HG03378 (cell line): ENCODE measurements at regions not wholly inside any gene's neighbourhood (a gene's known extent, or its start where the extent isn't known, plus 50 kb on each side); places are given as distances from the start of the nearest gene placed in this dataset.
"Not testable (repeated sequence)": the region's sequence is repeated elsewhere in the genome, so short reads cannot be mapped to it uniquely, and the experiment has no call there.

Experiments used
- ATAC-seq: cut with Tn5 transposase; IDR thresholded peaks from one replicate; pipeline ENCODE4 v1.9.1; 2021; ENCODE audit warnings: mild to moderate bottlenecking, moderate library complexity; ENCODE audit not compliant: unreplicated experiment

DNA sequence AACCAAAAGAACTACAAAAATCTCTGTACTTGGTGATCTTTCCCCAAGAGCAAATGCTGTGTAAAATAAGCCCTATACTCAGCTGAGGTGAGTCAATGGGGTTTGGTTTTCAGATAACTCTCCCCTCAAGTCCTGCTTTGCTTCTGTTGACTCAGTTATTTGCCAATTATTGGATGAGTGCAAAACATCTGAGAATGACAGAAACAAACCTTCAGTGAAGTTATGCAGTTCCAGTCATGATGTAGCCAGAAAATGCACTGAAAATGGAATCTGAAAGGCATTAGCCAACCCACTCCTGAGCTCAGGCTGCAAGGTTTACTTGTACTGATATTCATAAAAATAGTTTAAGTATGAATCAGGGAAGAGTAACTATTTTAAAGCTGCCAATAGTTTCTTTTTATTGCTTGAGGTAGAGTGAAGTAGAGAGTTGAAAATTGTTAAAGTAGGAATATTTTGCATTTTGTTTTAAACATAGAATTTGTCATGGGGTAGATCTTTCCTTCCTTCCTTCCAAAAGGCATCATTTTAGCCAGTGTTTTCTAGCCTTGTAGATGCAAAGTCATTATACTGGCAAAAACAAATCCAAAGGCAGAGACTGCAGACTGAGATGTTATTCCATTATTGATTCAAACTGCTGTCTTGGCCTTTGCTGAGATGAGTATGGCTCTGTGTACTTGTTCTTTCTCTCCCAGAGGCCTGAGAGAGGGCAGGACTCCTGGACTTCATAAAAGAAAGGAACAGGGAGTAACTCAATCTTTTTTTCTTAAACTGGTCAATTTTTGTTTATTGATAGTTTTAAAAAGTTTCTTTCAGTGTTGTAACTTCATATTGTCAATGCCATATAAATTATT is 215.3 kb downstream of the RND3 start:
- no peak for ATAC-seq

- ATAC-seq, result no peak
Observed at GRCh38 chr2:150267651-150268415, 219.6 kb downstream of the RND3 start.

DNA sequence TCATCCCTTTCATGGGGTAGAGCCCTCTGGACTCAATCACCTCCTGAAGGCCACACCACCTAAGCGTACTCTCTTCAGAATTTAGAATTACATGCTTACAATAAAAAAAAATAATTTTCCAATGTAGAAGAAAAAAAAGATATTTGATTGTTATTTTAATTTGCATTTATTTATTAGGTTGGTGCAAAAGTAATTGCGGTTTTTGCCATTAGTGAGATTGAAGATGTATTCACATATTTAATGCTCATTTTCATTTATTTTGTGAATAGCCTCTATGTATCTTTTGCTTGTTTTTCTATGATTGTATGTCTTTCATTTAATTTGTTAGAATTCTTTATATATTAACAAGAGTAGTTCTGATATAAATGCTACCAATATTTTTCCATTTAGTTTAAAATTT is 220.5 kb downstream of the RND3 start:
- ATAC-seq, result no peak

DNA sequence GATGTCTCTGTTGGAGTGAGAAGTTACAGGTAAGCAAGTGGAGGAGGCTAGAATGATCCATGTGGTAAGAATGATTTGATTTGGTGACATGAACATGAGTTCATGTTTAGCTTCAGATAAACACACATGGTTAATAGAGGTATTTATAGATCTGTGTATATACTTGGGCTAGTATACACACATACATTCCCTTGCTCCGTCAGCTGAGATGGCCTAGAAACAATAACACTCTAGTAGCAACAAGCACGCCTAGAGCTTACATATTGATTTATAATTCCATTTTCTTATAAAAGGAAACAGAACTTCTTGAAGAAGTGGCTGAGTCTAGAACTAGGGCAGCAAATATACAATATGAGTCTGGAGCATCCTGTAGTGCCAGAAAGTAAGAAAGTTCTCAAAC is 223.0 kb downstream of the RND3 start:
- no peak for ATAC-seq

DNA sequence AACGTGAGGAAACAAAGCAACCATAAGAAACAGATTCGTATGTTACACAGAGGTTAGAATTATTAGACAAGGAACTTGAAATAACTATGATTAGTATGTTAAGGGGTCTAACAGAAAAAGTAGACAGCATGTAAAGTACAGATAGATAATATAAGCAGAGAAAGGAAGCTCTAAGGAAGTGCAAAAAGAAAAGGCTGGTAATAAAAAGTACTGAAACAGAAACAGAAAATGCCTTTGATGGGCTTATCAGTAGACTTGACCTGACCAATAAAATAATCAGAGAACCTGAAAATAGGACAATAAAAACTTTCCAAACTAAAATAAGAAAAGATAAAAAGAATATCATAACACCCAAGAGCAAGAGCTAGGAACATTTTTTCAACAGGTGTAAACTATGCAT is 225.8 kb downstream of the RND3 start:
- no peak for ATAC-seq

DNA sequence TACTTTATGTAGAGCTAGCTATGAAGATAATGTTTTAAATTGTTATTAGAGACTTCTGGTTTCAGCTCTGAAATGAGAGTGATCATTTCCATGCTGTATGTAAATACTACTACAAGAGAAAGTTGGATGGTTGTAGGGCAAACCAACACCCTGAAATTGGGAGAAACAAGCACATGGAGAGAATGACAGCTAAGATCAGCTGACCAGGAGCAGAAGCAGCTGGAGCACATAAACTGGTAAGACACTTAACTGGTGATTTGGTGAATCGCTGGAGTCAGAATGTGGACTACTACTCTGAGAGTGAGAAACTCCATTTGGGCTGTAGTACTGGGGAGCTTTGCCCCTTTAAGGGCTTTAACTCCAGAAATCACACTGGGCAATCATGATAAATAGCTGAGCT is 226.8 kb downstream of the RND3 start:
- ATAC-seq, result no peak

DNA sequence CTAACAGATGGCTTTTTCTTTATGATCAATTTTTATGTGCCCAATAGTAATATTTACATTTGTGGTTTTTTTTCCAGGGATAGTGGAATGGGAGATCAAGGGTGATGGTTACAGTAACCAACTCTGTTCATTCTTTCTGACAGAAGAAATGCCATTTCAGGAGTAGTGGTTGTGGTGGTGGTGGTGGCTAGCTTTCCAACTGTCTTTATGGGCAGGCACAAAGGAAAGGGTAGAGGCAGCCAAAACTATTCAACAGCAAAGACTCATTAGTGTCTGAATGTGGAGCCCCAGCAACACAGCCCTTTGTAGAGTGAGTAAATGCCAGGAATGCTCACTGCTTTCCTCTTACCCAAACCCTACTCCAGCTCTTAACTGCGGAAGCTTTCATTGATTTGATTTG is 227.7 kb downstream of the RND3 start:
- no peak for ATAC-seq

GRCh38 chr2:150258781-150259307 is 228.6 kb downstream of the RND3 start:
- no peak for ATAC-seq

- ATAC-seq, result no peak
Observed at GRCh38 chr2:150256736-150257135, 230.7 kb downstream of the RND3 start.

GRCh38 chr2:150255528-150255927 is 231.9 kb downstream of the RND3 start:
- no peak for ATAC-seq

DNA sequence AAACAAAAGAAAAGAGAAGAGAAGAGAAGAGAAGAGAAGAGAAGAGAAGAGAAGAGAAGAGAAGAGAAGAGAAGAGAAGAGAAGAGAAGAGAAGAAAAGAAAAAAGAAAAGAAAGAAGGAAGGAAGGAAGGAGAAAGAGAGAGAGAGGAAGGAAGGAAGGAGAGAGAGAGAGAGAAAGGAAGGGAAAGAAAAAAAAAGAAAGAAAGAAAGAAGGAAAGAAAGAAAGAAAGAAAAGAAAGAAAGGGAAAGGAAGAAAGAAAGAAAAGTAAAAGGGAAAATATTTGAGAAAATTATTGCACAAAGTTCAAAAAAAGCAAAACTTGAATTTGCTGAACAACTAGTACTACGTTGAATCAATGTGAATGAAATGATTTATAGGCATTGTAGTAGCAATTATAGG is 237.7 kb downstream of the RND3 start:
- ATAC-seq, result not testable (repeated sequence)

DNA sequence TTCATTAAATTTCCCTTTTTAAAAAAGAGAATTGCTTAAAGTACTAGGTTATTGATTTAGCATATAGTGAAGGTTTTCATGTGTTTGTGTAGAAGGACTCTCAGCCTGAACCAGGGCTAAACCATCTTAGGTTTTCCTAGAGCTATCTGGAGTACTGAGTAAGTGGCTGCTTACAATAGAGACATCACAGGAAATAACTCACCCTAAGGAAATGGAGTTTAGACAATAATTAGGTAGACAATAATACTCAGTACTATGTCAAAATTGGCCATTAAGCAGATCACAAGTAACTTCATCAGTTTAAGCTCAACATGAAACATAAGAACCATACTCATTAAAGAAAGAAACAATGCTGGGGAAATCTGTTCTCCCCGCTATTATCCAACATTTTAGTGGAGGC is 240.0 kb downstream of the RND3 start:
- ATAC-seq, result no peak

- no peak for ATAC-seq
Observed at GRCh38 chr2:150234787-150235446, 252.6 kb downstream of the RND3 start.

GRCh38 chr2:150232871-150233270 is 254.6 kb downstream of the RND3 start:
- ATAC-seq, result no peak

DNA sequence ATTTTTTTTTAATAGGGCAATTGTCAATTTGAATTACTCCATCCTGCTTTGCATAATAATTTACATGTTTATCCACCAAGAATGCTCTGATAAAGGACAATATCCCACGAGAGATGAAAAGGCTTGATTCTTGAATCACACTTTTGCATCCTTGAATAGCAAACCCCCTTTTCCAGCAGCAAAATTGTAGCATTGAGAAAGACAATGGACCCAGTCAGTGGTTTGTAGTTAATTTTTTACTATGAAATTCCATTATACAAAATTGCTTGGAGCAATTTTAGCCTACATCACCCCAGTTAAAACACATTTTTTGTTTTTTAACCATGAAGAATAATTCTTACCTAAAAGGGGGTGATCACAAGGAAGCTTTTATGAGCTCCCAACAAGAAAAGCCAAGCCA is 255.1 kb downstream of the RND3 start:
- ATAC-seq, result no peak

DNA sequence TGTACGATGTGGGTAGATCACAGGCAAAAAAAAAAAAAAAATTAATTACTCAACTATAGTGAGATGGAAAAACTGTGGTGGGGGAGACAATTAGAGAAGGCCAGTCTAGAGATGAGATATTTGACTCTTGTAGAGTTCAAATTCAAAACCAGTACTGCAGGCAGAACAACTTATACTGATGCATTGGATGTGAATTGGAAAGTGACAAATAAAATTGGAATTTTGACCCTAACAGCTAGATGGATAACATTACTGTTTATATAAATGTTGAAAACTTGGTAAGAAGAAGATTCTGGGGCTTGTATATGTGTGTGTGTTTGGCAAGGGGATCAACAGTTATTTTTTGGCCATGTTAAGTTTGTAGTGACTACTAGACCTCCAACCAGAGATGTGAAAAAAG is 256.9 kb downstream of the RND3 start:
- ATAC-seq, result no peak

GRCh38 chr2:150230004-150230403 is 257.5 kb downstream of the RND3 start:
- ATAC-seq, result no peak

DNA sequence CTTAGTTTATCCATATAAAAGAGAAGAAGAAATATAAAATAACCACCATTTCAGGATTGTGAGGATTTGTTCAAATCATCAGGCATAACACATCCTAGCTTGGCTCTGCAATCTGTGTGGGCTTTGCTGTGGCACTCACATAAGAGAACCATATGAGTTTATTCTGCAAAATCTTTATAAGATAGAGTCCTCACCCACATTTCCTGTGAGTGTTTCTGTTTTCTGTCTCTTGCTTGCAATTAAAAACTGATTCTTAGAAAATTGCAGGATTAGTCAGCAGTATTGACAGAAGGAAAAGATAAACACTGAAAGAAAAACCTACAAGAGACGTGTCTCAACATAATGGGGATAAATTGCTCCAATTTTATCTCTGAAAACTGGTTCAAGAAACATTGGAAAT is 258.5 kb downstream of the RND3 start:
- no peak for ATAC-seq

GRCh38 chr2:150225030-150225429 is 262.4 kb downstream of the RND3 start:
- no peak for ATAC-seq

DNA sequence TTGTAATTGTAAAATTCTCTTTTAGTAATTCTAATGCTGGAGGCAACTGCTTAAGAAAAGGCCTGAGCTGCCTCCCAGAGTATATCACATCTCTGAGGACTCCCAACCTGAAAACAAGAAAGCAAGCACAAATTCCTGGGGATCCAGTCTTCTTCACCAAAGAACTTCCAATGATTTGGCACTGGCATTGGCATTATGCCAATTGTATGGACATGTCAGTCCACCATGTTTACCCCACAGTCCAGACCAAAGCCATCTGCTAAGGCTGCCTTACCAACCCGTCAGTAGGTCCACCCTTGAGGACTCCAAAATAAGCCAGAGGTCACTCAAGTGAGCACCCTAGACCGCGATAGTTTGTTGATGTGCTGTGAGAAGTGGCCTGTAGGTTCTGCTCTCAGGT is 263.1 kb downstream of the RND3 start:
- no peak for ATAC-seq

GRCh38 chr2:150222942-150223341 is 264.5 kb downstream of the RND3 start:
- ATAC-seq, result no peak

DNA sequence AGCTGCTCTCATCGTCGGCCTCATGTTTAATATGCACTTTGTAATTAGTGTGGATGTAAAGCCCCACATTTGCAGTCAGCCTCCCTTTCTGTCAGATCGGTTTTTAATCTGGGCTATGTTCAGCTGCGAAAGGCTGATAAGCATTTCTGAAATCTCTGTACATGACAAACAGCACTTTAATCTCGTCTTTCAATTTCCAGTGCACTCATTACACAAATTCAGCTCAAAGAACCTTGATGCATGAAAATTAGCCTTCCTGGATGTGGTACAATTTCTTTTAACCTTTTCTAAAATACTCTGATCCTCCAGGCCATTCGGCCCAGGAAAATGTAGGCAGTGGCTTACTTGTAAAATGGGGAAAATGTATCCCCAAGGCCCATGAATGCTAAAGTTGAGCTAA is 265.1 kb downstream of the RND3 start:
- no peak for ATAC-seq
